Gastroesophageal sphincter (tissue), 4 donors: ENCODE measurements at regions not wholly inside any gene's neighbourhood (a gene's known extent, or its start where the extent isn't known, plus 50 kb on each side); places are given as distances from the start of the nearest gene placed in this dataset.
"Not testable (repeated sequence)": the region's sequence is repeated elsewhere in the genome, so short reads cannot be mapped to it uniquely, and the experiment has no call there.

Experiments
- ATAC-seq: fragments of 150-250 bp; one replicate; pipeline ENCODE4 v1.9.1; 2016; ENCODE audit warnings: mild to moderate bottlenecking, moderate library complexity
- H3K27ac ChIP-seq, 4 donors: fragments of 200-600 bp; sonication (generic) in 3 of 4; 1 replicate in 3 of 4; 2 replicates in 1 of 4; pipeline ENCODE4 v1.5.1; 2016 to 2019
- H3K27me3 ChIP-seq: fragments of 200-600 bp; sonication (generic); one replicate; pipeline ENCODE4 v1.5.1; 2019
- H3K36me3 ChIP-seq, 2 donors: fragments of 200-600 bp; sonication (generic); one replicate each; pipeline ENCODE4 v1.5.1; 2019; ENCODE audit warnings: control low read depth in 1 of 2
- H3K4me1 ChIP-seq, 3 donors: fragments of 200-600 bp; sonication (generic); 1 replicate in 2 of 3; 2 replicates in 1 of 3; pipeline ENCODE4 v1.5.1; 2016 to 2019; ENCODE audit warnings: control low read depth in 2 of 3
- H3K4me3 ChIP-seq, 2 donors: fragments of 200-600 bp; sonication (generic); one replicate each; pipeline ENCODE4 v1.5.1; 2019; ENCODE audit warnings: mild to moderate bottlenecking in 1 of 2, moderate library complexity in 1 of 2
- H3K9me3 ChIP-seq, 3 donors: fragments of 200-600 bp; sonication (generic); one replicate each; pipeline ENCODE4 v1.5.1; 2017 to 2019; ENCODE audit warnings: control low read depth in 2 of 3
- EP300 ChIP-seq: sonication (generic); formaldehyde crosslinking; IDR thresholded peaks from one replicate; pipeline ENCODE4 v1.6.1; 2017; ENCODE audit warnings: antibody characterized with exemption, mild to moderate bottlenecking
- POLR2A ChIP-seq, 2 donors: fragments of 450-650 bp; IDR thresholded peaks; one replicate each; pipeline ENCODE4 v1.6.1; 2017; ENCODE audit warnings: antibody characterized with exemption in 2 of 2, mild to moderate bottlenecking in 2 of 2, moderate library complexity in 1 of 2
- POLR2AphosphoS5 ChIP-seq: sonication (generic); formaldehyde crosslinking; IDR thresholded peaks from one replicate; pipeline ENCODE4 v1.6.1; 2017; ENCODE audit warnings: antibody characterized with exemption
- WGBS, 2 donors: methylation state at CpG; one replicate each; pipeline ENCODE4 v1.1.5; 2018; ENCODE audit warnings: low coverage in 1 of 2; 5-methylcytosine and 5-hydroxymethylcytosine counted together
- TF ChIP-seq, protein P1 (sequence below), 4 experiments: fragments of 200-600 bp in 2 of 4; fragments of 450-650 bp in 2 of 4; sonication (generic) in 1 of 4; IDR thresholded peaks; one replicate each; pipeline ENCODE4 v1.5.1; 2017 to 2019; ENCODE audit warnings: antibody characterized with exemption in 4 of 4, mild to moderate bottlenecking in 2 of 4, moderate library complexity in 2 of 4

DNA sequence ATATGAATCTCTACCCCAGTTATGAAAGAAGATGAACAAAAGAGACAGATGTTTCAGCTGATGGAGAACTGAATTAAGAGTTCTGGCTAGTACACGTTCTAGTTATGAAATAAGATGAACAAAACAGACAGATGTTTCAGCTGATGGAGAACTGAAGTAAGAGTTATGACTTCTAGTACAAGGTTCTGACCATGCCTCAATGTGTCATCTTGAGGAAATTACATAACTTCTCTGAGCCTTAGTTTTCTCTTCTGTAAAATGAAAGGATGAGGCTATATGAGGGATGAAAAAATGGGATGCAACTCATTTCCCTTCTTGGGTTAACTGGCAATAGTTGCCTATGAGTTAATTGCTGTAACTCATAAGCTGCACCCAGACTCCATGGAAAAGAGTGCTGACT, 92.9 kb upstream of the WDR75 start:
- WGBS, 2 donors = 58 to 65% methylated on average over 1 of the region's 1 CpG
- Histone ChIP-seq H3K4me1 (peaks cover 0 to 48% (median 6%) of the 10 kb centered on the region in 3 donors), H3K27me3 (no peaks in the 10 kb centered on the region), H3K36me3 (no peaks in the 10 kb centered on the region), H3K4me3 (no peak overlapping the region), H3K27ac (peak overlapping the region; percentile 27 to 79 (median 68)), H3K9me3 (peaks cover 0 to 5% (median 0%) of the 10 kb centered on the region in 3 donors)
- peak; percentile 39 for ATAC-seq
- TF ChIP-seq POLR2A (IDR thresholded peaks at IDR 0.05) = no peak
- TF ChIP-seq, protein P1, sequence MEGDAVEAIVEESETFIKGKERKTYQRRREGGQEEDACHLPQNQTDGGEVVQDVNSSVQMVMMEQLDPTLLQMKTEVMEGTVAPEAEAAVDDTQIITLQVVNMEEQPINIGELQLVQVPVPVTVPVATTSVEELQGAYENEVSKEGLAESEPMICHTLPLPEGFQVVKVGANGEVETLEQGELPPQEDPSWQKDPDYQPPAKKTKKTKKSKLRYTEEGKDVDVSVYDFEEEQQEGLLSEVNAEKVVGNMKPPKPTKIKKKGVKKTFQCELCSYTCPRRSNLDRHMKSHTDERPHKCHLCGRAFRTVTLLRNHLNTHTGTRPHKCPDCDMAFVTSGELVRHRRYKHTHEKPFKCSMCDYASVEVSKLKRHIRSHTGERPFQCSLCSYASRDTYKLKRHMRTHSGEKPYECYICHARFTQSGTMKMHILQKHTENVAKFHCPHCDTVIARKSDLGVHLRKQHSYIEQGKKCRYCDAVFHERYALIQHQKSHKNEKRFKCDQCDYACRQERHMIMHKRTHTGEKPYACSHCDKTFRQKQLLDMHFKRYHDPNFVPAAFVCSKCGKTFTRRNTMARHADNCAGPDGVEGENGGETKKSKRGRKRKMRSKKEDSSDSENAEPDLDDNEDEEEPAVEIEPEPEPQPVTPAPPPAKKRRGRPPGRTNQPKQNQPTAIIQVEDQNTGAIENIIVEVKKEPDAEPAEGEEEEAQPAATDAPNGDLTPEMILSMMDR (IDR thresholded peaks at IDR 0.05) = no peak
- TF ChIP-seq EP300 = no peak
- no peak for TF ChIP-seq POLR2AphosphoS5

DNA sequence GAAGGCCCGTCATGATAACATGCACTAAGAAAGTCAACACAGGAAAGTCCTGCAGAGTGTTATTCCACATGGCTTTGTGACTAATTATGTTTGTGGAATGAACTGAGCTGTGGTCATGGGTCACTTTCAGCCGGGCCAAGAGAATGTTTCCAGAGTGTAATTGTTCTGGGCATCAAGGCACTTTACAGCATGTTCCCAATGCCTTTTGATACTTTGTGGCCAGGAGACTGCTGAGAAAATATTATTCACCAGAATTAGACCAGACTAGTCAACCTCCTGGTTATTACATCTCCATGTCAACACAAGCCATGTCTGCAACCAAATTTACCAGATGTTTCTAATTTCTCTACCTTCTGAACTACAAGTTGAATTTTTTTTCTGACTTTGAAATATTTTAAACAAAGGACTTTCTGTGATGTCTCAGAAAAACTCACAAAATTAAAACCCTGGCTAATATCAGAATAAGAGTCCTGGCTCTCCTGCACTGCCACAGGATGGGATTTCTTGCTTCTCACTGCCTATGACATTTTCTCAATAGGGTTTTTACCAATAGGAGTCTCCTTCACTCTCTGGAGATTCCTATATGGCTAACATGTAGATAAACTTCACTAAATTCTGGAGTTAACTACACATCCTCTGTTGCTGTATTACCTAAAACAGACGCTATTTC, 90.6 kb upstream of the WDR75 start:
- peak overlapping the region; percentile 67 to 93 (median 75) for H3K27ac ChIP-seq
- no peaks in the 10 kb centered on the region for H3K36me3 ChIP-seq
- H3K9me3 ChIP-seq = peaks cover 0 to 5% (median 0%) of the 10 kb centered on the region in 3 donors
- 18 to 40% methylated on average over 2 to 3 of the region's 3 CpGs for WGBS, 2 donors
- no peak overlapping the region for H3K4me3 ChIP-seq
- H3K27me3 ChIP-seq = no peaks in the 10 kb centered on the region
- peaks cover 0 to 40% (median 6%) of the 10 kb centered on the region in 3 donors for H3K4me1 ChIP-seq
- no peak for TF ChIP-seq POLR2A (IDR thresholded peaks at IDR 0.05)
- TF ChIP-seq, protein P1 (IDR thresholded peaks at IDR 0.05) = no peak
- TF ChIP-seq POLR2AphosphoS5 = peak; percentile 95
- peak; percentile 93 for ATAC-seq

DNA sequence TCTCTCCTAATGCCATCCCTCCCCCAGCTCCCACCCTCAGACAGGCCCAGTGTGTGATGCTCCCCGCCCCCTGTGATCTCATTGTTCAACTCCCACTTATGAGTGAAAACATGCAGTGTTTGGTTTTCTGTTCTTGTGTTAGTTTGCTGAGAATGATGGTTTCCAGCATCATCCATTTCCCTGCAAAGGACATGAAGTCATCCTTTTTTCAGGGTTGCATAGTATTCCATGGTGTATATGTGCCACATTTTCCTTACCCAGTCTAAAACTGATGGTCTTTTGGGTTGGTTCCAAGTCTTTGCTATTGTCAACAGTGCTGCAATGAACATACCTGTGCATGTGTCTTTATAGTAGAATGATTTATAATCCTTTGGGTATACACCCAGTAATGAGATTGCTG, 89.3 kb upstream of the WDR75 start:
- H3K4me3 ChIP-seq, H3K36me3 ChIP-seq, H3K27me3 ChIP-seq, ATAC-seq, H3K9me3 ChIP-seq: not testable (repeated sequence)
- WGBS, 2 donors = no CpG with 5 or more reads among the region's 1 CpG
- Histone ChIP-seq H3K4me1 (peaks cover 0 to 35% (median 6%) of the 10 kb centered on the region in 3 donors), H3K27ac (peak overlapping the region in 3 of 4 donors; percentile 7 to 93 (median 79))

DNA sequence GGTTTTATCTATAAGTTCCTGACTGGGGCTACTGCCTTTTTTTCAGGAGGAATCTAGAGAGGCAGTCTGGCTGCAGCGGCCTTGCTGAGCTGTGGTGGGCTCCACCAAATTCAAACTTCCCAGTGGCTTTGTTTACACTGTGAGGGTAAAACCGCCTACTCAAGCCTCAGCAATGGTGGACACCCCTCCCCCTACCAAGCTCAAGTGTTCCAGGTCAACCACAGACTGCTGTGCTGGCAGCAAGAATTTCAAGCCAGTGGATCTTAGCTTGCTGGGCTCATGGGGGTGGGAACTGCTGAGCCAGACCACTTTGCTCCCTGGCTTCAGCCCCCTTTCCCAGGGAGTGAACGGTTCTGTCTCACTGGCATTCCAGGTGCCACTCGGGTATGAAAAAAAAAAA, 83.9 kb upstream of the WDR75 start:
- WGBS, 2 donors = 80% methylated on average over 1 of the region's 4 CpGs; no CpG with 5 or more reads in 1 of the 2 donors

DNA sequence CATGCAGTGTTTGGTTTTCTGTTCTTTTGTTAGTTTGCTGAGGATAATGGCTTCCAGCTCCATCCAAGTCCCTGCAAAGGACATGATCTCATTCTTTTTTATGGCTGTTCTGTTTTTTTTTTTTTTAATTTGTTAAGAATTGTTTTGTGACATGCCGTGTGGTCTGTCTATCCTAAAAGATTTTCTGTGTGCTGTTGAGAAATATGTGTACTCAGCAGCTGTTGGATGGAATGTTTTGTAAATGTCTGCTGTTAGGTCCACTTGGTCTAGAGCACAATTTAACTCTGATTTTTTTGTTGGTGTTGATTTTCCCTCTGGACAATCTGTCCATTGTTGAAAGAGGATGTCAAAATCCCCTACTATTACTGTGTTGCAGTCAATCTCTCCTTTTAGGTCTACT, 80.4 kb upstream of the WDR75 start:
- Histone ChIP-seq H3K9me3 (no peaks in the 10 kb centered on the region), H3K4me1 (peaks cover 3 to 10% (median 4%) of the 10 kb centered on the region in 3 donors), H3K27me3 (no peaks in the 10 kb centered on the region), H3K36me3 (no peaks in the 10 kb centered on the region), H3K27ac (no peak overlapping the region), H3K4me3 (no peak overlapping the region)
- ATAC-seq = no peak
- TF ChIP-seq EP300 = no peak
- TF ChIP-seq POLR2A (IDR thresholded peaks at IDR 0.05) = no peak
- TF ChIP-seq, protein P1 (IDR thresholded peaks at IDR 0.05) = no peak
- no peak for TF ChIP-seq POLR2AphosphoS5
- 57 to 60% methylated on average over 1 of the region's 1 CpG for WGBS, 2 donors

More for the DNA sequence above, 83.9 kb upstream of the WDR75 start:
- not testable (repeated sequence) for H3K36me3 ChIP-seq, H3K27me3 ChIP-seq, H3K9me3 ChIP-seq, H3K4me3 ChIP-seq, ATAC-seq, H3K27ac ChIP-seq, H3K4me1 ChIP-seq

DNA sequence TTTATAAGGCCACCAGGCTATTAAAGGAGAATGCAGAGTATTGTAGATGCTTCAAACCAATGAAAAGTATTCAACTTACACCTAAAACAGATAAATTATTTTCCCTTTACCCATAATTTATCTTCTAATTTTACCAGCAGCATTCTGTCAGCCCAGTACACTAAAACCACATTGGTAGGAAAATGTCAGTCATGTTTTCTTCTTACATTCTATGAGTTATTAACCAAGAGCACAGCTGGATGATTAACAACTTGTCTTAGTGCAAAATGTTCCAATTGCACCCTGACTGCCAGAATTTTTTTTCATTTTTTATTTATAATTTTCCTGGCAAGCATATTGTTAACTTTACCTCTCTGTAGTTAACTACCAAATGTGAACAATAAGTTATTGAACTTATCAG, 79.0 kb upstream of the WDR75 start:
- H3K4me3 ChIP-seq = no peak overlapping the region
- ATAC-seq = no peak
- no peaks in the 10 kb centered on the region for H3K9me3 ChIP-seq

More for the DNA sequence above, 79.0 kb upstream of the WDR75 start:
- no peaks in the 10 kb centered on the region for H3K36me3 ChIP-seq
- TF ChIP-seq POLR2A (IDR thresholded peaks at IDR 0.05) = no peak
- no peak for TF ChIP-seq POLR2AphosphoS5
- no peak for TF ChIP-seq EP300
- peaks cover 3 to 10% (median 4%) of the 10 kb centered on the region in 3 donors for H3K4me1 ChIP-seq
- peak overlapping the region in 1 of 4 donors; percentile 46 for H3K27ac ChIP-seq
- H3K27me3 ChIP-seq = no peaks in the 10 kb centered on the region
